A673 (cell line): ENCODE measurements at regions not wholly inside any gene's neighbourhood (a gene's known extent, or its start where the extent isn't known, plus 50 kb on each side); places are given as distances from the start of the nearest gene placed in this dataset.

Experiments
- BruUV-seq: library from RNA; stranded (reverse); fragments of 400-500 nt; replicated peaks from 2 replicates; lab custom pipeline; 2021; lab: Mats Ljungman, UMichigan
- CTCF ChIA-PET: fragments of 300-600 bp; sonication (Branson Sonifier 250); formaldehyde crosslinking; loops from one replicate; lab custom pipeline; 2022; ENCODE audit warnings: antibody characterized with exemption; lab: Charles Lee
- POLR2A ChIA-PET: fragments of 300-600 bp; sonication (Branson Sonifier 250); formaldehyde crosslinking; loops from one replicate; lab custom pipeline; 2022; ENCODE audit warnings: antibody characterized with exemption; ENCODE audit not compliant: low non-redundant PET; lab: Charles Lee
- DNase-seq: peaks from one replicate; pipeline ENCODE4 v3.0.0-alpha.2; 2015; ENCODE audit warnings: low spot score
- H3K27ac ChIP-seq: fragments of 200-600 bp; sonication (generic); 2 replicates; pipeline ENCODE4 v1.5.1; 2016; ENCODE audit warnings: mixed run types, low read depth, mild to moderate bottlenecking, mixed read lengths, antibody characterized with exemption, low read length; ENCODE audit not compliant: poor library complexity, severe bottlenecking
- H3K27me3 ChIP-seq: fragments of 200-600 bp; sonication (generic); replicated peaks from 2 replicates; pipeline ENCODE4 v1.6.1; 2017; ENCODE audit warnings: mixed run types, low read depth, mild to moderate bottlenecking, mixed read lengths, antibody characterized with exemption, low read length; ENCODE audit not compliant: insufficient read depth, poor library complexity
- H3K36me3 ChIP-seq: fragments of 200-600 bp; sonication (generic); 2 replicates; pipeline ENCODE4 v1.6.1; 2016; ENCODE audit warnings: mixed run types, mild to moderate bottlenecking, mixed read lengths, antibody characterized with exemption, low read length; ENCODE audit not compliant: insufficient read depth, poor library complexity, severe bottlenecking
- H3K4me1 ChIP-seq: fragments of 200-600 bp; sonication (generic); 2 replicates; pipeline ENCODE4 v1.6.1; 2017; ENCODE audit warnings: mixed run types, mild to moderate bottlenecking, mixed read lengths, antibody characterized with exemption, low read length; ENCODE audit not compliant: insufficient read depth, poor library complexity, severe bottlenecking
- H3K4me3 ChIP-seq: fragments of 200-600 bp; sonication (generic); 2 replicates; pipeline ENCODE4 v1.5.1; 2016; ENCODE audit warnings: low read depth, mixed run types, mild to moderate bottlenecking, mixed read lengths, low read length; ENCODE audit not compliant: poor library complexity, severe bottlenecking
- H3K9me3 ChIP-seq: fragments of 200-600 bp; sonication (generic); 2 replicates; pipeline ENCODE4 v1.6.1; 2016; ENCODE audit warnings: mixed run types, low read depth, mild to moderate bottlenecking, mixed read lengths, antibody characterized with exemption, low read length; ENCODE audit not compliant: poor library complexity, severe bottlenecking
- EZH2 ChIP-seq: fragments of 200-600 bp; sonication (generic); IDR thresholded peaks from 2 replicates; pipeline ENCODE4 v1.6.1; 2017; ENCODE audit warnings: borderline replicate concordance, low read depth, mild to moderate bottlenecking, mixed read lengths, antibody characterized with exemption, low read length; ENCODE audit not compliant: poor library complexity, severe bottlenecking
- intact Hi-C: fragments of 100-400 bp; cut with micrococcal nuclease; formaldehyde crosslinking; loops from one replicate; pipeline ENCODE4 v1.10.0; 2022; ENCODE audit not compliant: unreplicated experiment
- TF ChIP-seq, protein P1 (sequence below): fragments of 300-800, 200-600 bp; sonication (generic); conservative IDR thresholded peaks from 2 replicates; pipeline ENCODE4 v1.5.1; 2017; ENCODE audit warnings: low read depth, mild to moderate bottlenecking, antibody characterized with exemption, low read length, moderate library complexity, mixed read lengths

GRCh38 chr9:38141746-38142591 lies 72.9 kb upstream of the SHB start:
- Histone ChIP-seq H3K27ac (no peak overlapping the region), H3K4me3 (no peak overlapping the region), H3K36me3 (no peaks in the 10 kb centered on the region), H3K27me3 (peaks cover 36% of the 10 kb centered on the region), H3K9me3 (no peaks in the 10 kb centered on the region), H3K4me1 (no peaks in the 10 kb centered on the region)
- POLR2A ChIA-PET = no interaction called here
- CTCF ChIA-PET = no interaction called here
- intact Hi-C loops = loop anchor here (10.0 kb wide), 1 partner anchor 213 kb away; no protein-coding TSS in a partner anchor
- TF ChIP-seq EZH2 = no peak
- TF ChIP-seq, protein P1, sequence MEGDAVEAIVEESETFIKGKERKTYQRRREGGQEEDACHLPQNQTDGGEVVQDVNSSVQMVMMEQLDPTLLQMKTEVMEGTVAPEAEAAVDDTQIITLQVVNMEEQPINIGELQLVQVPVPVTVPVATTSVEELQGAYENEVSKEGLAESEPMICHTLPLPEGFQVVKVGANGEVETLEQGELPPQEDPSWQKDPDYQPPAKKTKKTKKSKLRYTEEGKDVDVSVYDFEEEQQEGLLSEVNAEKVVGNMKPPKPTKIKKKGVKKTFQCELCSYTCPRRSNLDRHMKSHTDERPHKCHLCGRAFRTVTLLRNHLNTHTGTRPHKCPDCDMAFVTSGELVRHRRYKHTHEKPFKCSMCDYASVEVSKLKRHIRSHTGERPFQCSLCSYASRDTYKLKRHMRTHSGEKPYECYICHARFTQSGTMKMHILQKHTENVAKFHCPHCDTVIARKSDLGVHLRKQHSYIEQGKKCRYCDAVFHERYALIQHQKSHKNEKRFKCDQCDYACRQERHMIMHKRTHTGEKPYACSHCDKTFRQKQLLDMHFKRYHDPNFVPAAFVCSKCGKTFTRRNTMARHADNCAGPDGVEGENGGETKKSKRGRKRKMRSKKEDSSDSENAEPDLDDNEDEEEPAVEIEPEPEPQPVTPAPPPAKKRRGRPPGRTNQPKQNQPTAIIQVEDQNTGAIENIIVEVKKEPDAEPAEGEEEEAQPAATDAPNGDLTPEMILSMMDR = no peak
- DNase-seq = peak; percentile 29
- BruUV-seq = no TSS peak

GRCh38 chr9:38138276-38138675 lies 69.2 kb upstream of the SHB start:
- intact Hi-C loops = no loop called here
- Histone ChIP-seq H3K4me1 (no peaks in the 10 kb centered on the region), H3K36me3 (no peaks in the 10 kb centered on the region), H3K27me3 (peaks cover 25% of the 10 kb centered on the region), H3K27ac (no peak overlapping the region), H3K9me3 (no peaks in the 10 kb centered on the region), H3K4me3 (no peak overlapping the region)
- no TSS peak for BruUV-seq
- no peak for TF ChIP-seq EZH2
- TF ChIP-seq, protein P1 = no peak
- CTCF ChIA-PET = no interaction called here
- POLR2A ChIA-PET = no interaction called here
- no peak for DNase-seq

DNA sequence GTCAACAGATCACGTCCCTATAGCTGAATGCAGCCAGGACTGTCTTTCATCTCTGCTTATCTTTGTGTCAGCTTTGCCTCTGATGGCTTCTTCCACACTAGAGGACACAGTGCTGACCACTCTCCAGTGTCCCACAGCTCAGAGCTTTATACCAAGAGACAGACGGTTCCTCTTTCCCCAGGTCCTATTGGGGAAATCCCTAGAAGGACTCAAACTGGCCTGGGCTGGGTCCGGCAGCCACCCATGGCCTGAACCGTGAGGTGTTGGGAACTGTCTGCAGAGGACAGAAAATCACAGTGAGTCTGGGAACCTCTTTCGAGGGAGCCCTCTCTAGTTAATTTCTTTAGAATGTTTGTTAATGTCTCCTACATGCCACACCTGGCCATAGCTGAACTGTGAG lies 68.3 kb upstream of the SHB start:
- intact Hi-C loops = no loop called here
- Histone ChIP-seq H3K36me3 (no peaks in the 10 kb centered on the region), H3K4me3 (no peak overlapping the region), H3K27ac (no peak overlapping the region), H3K27me3 (peaks cover 23% of the 10 kb centered on the region), H3K9me3 (no peaks in the 10 kb centered on the region), H3K4me1 (no peaks in the 10 kb centered on the region)
- DNase-seq = no peak
- no peak for TF ChIP-seq EZH2
- TF ChIP-seq, protein P1 = no peak
- BruUV-seq = no TSS peak
- CTCF ChIA-PET = no interaction called here
- POLR2A ChIA-PET = interaction anchor here (0.6 kb wide), 1 partner anchor 18 kb away, joined by 3 read pairs; no protein-coding TSS in a partner anchor
